Heart left ventricle (tissue), 13 donors: ENCODE measurements at regions not wholly inside any gene's neighbourhood (a gene's known extent, or its start where the extent isn't known, plus 50 kb on each side); places are given as distances from the start of the nearest gene placed in this dataset.

Source experiments
- POLR2A ChIP-seq, 2 donors: fragments of 450-650 bp; IDR thresholded peaks; one replicate each; pipeline ENCODE4 v1.6.1; 2017; ENCODE audit warnings: antibody characterized with exemption in 2 of 2, mild to moderate bottlenecking in 2 of 2, moderate library complexity in 2 of 2
- TF ChIP-seq, protein P1 (sequence below), 12 donors: fragments of 200-600 bp; sonication (generic) in 4 of 12; IDR thresholded peaks; one replicate each; pipeline versions ENCODE4 v1.5.0 to v1.8.0; 2018 to 2022; ENCODE audit warnings: antibody characterized with exemption in 12 of 12, mild to moderate bottlenecking in 5 of 12
- donor health status: ischemic (EF 13 %, LVEDD 7.1; RV severe dilation, severe dysfunction).
- donor health status: DM: no; HTN: yes; CAD: no.
- donor health status: DM: no; HTN: no; CAD: no.
- donor health status: ischemic (EF 25% LVEDD 6.9; RV normal size, moderate dysfunction).
- donor health status: ischemic (EF 25% LVEDD 5.7; RV mildly dilated, moderate dysfunction).
- donor health status: ischemic (EF 35%, LVEDD 5.7; RV mildly dilated, moderate dysfunction).
- donor health status: nonischemic (EF 11% LVEDD 7.7; RV severe dilation, severe dysfunction).
- donor health status: DM: yes; HTN: yes; CAD: no.
- donor health status: PGD.
- donor health status: ischemic (EF 29% LVEDD 5.4; RV normal size, mild dysfunction).
- donor health status: nonischemic (EF 23%, LVEDD 6.1; RV moderate dilation, normal function).

DNA sequence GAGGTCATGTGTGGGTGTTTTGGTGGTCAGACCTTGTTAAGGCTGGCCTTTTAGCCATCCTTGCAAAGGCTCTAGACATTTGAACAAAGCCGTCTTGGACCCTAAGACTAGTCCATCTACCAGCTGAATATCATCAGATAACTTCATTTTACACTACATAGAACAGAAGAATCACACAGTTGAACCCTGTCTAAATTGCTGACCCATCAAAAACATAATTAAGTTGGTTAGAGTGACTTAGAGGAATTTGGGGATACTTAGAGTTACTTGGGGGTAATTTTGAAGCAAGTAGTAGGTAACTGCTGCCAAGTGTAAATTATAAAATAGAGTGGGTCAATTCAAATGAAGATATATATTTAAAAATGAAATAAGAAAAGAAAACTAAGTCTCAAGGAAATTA is 102.9 kb upstream of the ADGRL4 start:
- TF ChIP-seq, protein P1, sequence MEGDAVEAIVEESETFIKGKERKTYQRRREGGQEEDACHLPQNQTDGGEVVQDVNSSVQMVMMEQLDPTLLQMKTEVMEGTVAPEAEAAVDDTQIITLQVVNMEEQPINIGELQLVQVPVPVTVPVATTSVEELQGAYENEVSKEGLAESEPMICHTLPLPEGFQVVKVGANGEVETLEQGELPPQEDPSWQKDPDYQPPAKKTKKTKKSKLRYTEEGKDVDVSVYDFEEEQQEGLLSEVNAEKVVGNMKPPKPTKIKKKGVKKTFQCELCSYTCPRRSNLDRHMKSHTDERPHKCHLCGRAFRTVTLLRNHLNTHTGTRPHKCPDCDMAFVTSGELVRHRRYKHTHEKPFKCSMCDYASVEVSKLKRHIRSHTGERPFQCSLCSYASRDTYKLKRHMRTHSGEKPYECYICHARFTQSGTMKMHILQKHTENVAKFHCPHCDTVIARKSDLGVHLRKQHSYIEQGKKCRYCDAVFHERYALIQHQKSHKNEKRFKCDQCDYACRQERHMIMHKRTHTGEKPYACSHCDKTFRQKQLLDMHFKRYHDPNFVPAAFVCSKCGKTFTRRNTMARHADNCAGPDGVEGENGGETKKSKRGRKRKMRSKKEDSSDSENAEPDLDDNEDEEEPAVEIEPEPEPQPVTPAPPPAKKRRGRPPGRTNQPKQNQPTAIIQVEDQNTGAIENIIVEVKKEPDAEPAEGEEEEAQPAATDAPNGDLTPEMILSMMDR (IDR thresholded peaks at IDR 0.05): no peak
- no peak for TF ChIP-seq POLR2A (IDR thresholded peaks at IDR 0.05)
